ENCODE measurements at regions not wholly inside any gene's neighbourhood (a gene's known extent, or its start where the extent isn't known, plus 50 kb on each side); places are given as distances from the start of the nearest gene placed in this dataset.
"Not testable (repeated sequence)": the region's sequence is repeated elsewhere in the genome, so short reads cannot be mapped to it uniquely, and the experiment has no call there.

DNA sequence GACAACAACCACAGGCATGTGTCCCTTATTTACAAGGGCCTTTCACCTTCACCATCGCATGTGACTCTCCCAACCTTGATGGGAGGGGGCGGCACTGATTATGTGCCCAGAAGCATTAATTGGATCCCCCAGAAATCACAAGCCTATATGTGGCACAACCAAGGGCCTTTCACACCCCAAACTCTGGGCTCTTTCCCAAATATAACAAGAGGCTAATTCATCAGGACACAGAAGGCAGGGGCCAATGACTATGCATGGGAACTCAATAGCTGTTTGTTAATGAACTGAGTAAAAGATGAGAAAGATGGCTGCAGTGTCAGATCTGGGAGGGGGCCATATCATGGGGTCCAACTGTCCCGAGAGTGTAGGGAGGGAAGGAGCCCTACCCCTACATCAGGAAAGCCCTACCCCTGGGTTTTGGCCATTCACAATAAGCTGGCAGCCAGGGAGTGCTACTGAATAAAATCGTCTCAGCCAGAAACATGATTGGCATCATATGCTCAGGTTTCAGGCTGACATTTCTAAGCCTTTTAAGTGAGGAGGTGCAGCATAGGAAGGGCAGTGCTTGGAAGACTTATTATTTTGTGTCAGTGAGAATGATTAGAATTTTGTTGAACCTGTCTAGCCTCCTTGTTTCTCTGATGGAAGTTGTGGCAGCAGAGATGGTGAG lies 814.4 kb upstream of the AMELY start:
- H3K9me3 ChIP-seq (ENCODE audit: low read depth, low read length), result no peaks in the 10 kb centered on the region
- no peak overlapping the region for H3K4me3 ChIP-seq (ENCODE audit: low read length)
- no peaks in the 10 kb centered on the region for H3K27me3 ChIP-seq (ENCODE audit: insufficient read depth, low read length)
- H3K4me1 ChIP-seq (ENCODE audit: insufficient read depth, low read length), result peaks cover 70% of the 10 kb centered on the region

- Histone ChIP-seq H3K4me3 (ENCODE audit: low read length) (no peak overlapping the region), H3K4me1 (ENCODE audit: insufficient read depth, low read length) (peaks cover 54% of the 10 kb centered on the region), H3K27me3 (ENCODE audit: insufficient read depth, low read length) (no peaks in the 10 kb centered on the region), H3K9me3 (ENCODE audit: low read depth, low read length) (no peaks in the 10 kb centered on the region)
Observed at GRCh38 chrY:7723991-7724632, 812.6 kb upstream of the AMELY start.

DNA sequence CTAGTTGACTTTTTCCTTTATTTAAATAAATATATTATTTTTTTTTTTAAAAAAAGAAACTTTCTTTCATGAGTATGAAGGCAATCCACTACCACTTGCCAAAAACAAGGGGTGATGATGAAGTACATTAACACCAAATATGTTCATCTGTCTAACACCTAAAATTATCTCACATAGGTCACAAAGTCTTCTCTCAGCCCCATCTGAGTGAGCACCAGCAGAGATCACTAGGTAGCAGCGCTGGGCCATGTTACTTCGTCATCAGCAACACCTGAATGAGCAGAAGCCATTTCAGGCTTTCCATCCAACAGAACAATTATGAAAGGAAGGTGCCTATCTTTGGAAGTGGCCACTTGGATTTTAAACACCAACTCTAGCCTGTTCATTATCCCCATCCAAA lies 811.6 kb upstream of the AMELY start:
- H3K4me1 ChIP-seq (ENCODE audit: insufficient read depth, low read length), result peaks cover 44% of the 10 kb centered on the region
- H3K4me3 ChIP-seq (ENCODE audit: low read length), result no peak overlapping the region
- no peaks in the 10 kb centered on the region for H3K9me3 ChIP-seq (ENCODE audit: low read depth, low read length)
- H3K27me3 ChIP-seq (ENCODE audit: insufficient read depth, low read length), result no peaks in the 10 kb centered on the region

GRCh38 chrY:7722566-7722965 lies 811.0 kb upstream of the AMELY start:
- peaks cover 42% of the 10 kb centered on the region for H3K4me1 ChIP-seq (ENCODE audit: insufficient read depth, low read length)
- no peak overlapping the region for H3K4me3 ChIP-seq (ENCODE audit: low read length)
- no peaks in the 10 kb centered on the region for H3K27me3 ChIP-seq (ENCODE audit: insufficient read depth, low read length)
- no peaks in the 10 kb centered on the region for H3K9me3 ChIP-seq (ENCODE audit: low read depth, low read length)

- H3K27me3 ChIP-seq (ENCODE audit: insufficient read depth, low read length), result no peaks in the 10 kb centered on the region
- peaks cover 35% of the 10 kb centered on the region for H3K4me1 ChIP-seq (ENCODE audit: insufficient read depth, low read length)
- no peaks in the 10 kb centered on the region for H3K9me3 ChIP-seq (ENCODE audit: low read depth, low read length)
- no peak overlapping the region for H3K4me3 ChIP-seq (ENCODE audit: low read length)
Observed at GRCh38 chrY:7720974-7721373, 809.4 kb upstream of the AMELY start.

GRCh38 chrY:7719271-7719670 lies 807.7 kb upstream of the AMELY start:
- Histone ChIP-seq H3K27me3 (ENCODE audit: insufficient read depth, low read length) (no peaks in the 10 kb centered on the region), H3K4me3 (ENCODE audit: low read length) (no peak overlapping the region), H3K9me3 (ENCODE audit: low read depth, low read length) (no peaks in the 10 kb centered on the region), H3K4me1 (ENCODE audit: insufficient read depth, low read length) (peaks cover 18% of the 10 kb centered on the region)

DNA sequence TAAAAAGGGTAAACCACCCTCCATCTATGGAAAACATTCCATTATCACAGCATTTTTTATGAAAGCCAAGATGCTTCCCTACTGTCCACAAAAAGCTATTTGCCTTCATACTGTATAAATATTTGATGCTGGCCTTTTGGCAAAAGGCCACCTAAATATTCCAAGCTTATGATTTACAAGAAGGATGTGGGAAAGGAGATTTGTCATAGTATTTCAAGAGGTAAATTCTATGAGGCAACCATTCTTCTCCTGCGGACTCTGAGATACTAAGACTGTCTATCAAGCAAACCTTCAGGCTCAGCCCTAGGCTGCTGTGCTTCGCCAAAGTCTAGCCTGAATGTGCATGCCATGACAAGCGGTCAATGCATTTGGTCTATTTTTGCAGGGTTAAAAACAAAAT lies 807.1 kb upstream of the AMELY start:
- Histone ChIP-seq H3K27me3 (ENCODE audit: insufficient read depth, low read length) (no peaks in the 10 kb centered on the region), H3K4me3 (ENCODE audit: low read length) (no peak overlapping the region), H3K9me3 (ENCODE audit: low read depth, low read length) (no peaks in the 10 kb centered on the region), H3K4me1 (ENCODE audit: insufficient read depth, low read length) (peaks cover 14% of the 10 kb centered on the region)

- no peak overlapping the region for H3K4me3 ChIP-seq (ENCODE audit: low read length)
- H3K27me3 ChIP-seq (ENCODE audit: insufficient read depth, low read length), result no peaks in the 10 kb centered on the region
- peaks cover 8% of the 10 kb centered on the region for H3K4me1 ChIP-seq (ENCODE audit: insufficient read depth, low read length)
- H3K9me3 ChIP-seq (ENCODE audit: low read depth, low read length), result no peaks in the 10 kb centered on the region
Observed at GRCh38 chrY:7718126-7718525, 806.6 kb upstream of the AMELY start.

DNA sequence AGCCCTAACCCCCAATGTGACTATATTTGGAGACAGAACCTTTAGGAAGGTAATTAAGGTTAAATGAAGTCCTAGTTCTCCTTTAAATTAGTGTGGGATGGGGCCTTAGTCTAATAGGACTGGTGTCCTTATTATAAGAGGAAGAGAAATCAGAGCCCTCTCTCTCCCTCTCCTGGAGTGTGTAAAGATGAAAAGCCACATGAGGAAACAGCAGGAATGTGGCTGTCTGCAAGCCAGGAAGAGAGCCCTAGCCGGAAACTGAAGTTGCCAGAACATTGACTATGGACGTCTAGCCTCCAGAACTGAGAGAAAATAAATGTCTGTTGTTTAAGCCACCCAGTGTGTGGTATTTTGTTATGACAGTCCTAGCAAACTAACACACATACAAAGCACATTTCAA lies 802.9 kb upstream of the AMELY start:
- Histone ChIP-seq H3K27me3 (ENCODE audit: insufficient read depth, low read length) (no peaks in the 10 kb centered on the region), H3K4me3 (ENCODE audit: low read length) (no peak overlapping the region), H3K9me3 (ENCODE audit: low read depth, low read length) (no peaks in the 10 kb centered on the region), H3K4me1 (ENCODE audit: insufficient read depth, low read length) (no peaks in the 10 kb centered on the region)

- H3K9me3 ChIP-seq (ENCODE audit: low read depth, low read length); H3K4me3 ChIP-seq (ENCODE audit: low read length); H3K27me3 ChIP-seq (ENCODE audit: insufficient read depth, low read length); H3K4me1 ChIP-seq (ENCODE audit: insufficient read depth, low read length): not testable (repeated sequence)
Observed at GRCh38 chrY:7713738-7714137, 802.2 kb upstream of the AMELY start.

DNA sequence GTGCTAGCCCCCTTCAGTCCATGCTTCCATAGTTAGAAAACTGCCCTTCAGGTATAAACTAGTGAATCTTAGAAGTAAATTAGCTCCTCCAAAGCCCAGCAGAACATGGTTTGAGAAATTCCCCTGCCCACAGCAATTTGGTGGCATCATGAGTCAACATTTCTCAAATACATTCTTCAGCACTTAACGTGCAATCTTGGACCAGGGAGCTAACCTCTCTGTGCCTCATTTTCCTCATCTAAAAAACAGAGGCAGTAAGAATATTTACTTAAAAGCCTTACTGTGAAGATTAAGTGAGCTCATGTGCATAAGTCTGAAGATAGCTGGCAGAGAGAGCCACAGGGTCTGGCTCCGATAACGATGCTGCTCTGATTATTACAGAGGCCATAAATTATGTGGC lies 800.7 kb upstream of the AMELY start:
- H3K4me1 ChIP-seq (ENCODE audit: insufficient read depth, low read length), result no peaks in the 10 kb centered on the region
- no peak overlapping the region for H3K4me3 ChIP-seq (ENCODE audit: low read length)
- H3K27me3 ChIP-seq (ENCODE audit: insufficient read depth, low read length), result no peaks in the 10 kb centered on the region
- no peaks in the 10 kb centered on the region for H3K9me3 ChIP-seq (ENCODE audit: low read depth, low read length)

- Histone ChIP-seq H3K27me3 (ENCODE audit: insufficient read depth, low read length) (no peaks in the 10 kb centered on the region), H3K4me1 (ENCODE audit: insufficient read depth, low read length) (no peaks in the 10 kb centered on the region), H3K4me3 (ENCODE audit: low read length) (no peak overlapping the region), H3K9me3 (ENCODE audit: low read depth, low read length) (no peaks in the 10 kb centered on the region)
Observed at GRCh38 chrY:7703578-7704140, 792.1 kb upstream of the AMELY start.

GRCh38 chrY:7702481-7702880 lies 790.9 kb upstream of the AMELY start:
- no peaks in the 10 kb centered on the region for H3K9me3 ChIP-seq (ENCODE audit: low read depth, low read length)
- no peaks in the 10 kb centered on the region for H3K27me3 ChIP-seq (ENCODE audit: insufficient read depth, low read length)
- H3K4me3 ChIP-seq (ENCODE audit: low read length), result no peak overlapping the region
- H3K4me1 ChIP-seq (ENCODE audit: insufficient read depth, low read length), result no peaks in the 10 kb centered on the region

DNA sequence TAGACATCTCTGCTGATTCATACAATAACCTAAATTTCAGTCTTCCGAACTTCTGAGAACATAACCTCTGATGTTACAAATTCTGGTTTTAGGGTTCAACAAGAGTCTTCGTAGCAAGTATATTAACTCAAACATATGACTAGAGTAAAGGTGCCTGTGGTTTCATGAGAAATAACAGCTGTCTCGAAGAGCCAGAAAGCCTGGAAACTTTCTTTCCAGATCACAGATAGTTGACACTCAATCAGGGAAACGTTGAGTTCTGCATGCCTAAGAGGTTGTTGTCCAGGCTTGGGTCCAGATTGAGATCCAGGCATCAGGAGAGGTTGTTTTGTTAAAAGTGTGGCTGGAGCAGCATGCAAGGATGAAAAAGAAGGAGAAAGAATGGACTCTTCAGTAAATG lies 790.1 kb upstream of the AMELY start:
- Histone ChIP-seq H3K4me3 (ENCODE audit: low read length) (no peak overlapping the region), H3K4me1 (ENCODE audit: insufficient read depth, low read length) (no peaks in the 10 kb centered on the region), H3K9me3 (ENCODE audit: low read depth, low read length) (no peaks in the 10 kb centered on the region), H3K27me3 (ENCODE audit: insufficient read depth, low read length) (no peaks in the 10 kb centered on the region)

DNA sequence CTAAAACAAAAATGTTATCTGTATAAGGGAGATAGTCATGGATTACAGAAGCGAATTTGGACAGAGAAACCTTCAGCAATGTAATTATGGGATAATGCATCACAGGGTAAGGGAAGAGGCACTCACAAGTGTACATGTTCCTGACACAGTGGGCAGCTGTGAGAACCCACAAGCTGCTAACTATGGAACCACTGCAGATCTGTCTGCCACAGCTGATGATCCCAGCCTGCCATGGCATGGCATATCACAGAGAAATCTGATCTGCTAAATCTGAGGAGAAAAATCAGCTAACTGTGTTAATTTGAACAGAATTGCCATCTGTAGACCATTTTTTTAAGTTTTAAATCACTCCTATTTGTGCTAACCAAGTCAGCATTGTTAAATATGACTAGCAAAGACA lies 786.0 kb upstream of the AMELY start:
- Histone ChIP-seq H3K4me1 (ENCODE audit: insufficient read depth, low read length) (no peaks in the 10 kb centered on the region), H3K9me3 (ENCODE audit: low read depth, low read length) (no peaks in the 10 kb centered on the region), H3K4me3 (ENCODE audit: low read length) (no peak overlapping the region), H3K27me3 (ENCODE audit: insufficient read depth, low read length) (no peaks in the 10 kb centered on the region)

- Histone ChIP-seq H3K4me1 (ENCODE audit: insufficient read depth, low read length) (no peaks in the 10 kb centered on the region), H3K27me3 (ENCODE audit: insufficient read depth, low read length) (no peaks in the 10 kb centered on the region), H3K9me3 (ENCODE audit: low read depth, low read length) (no peaks in the 10 kb centered on the region), H3K4me3 (ENCODE audit: low read length) (no peak overlapping the region)
Observed at GRCh38 chrY:7692701-7693100, 781.1 kb upstream of the AMELY start.

Measured in mononuclear cell (primary cell).